HepG2 (cell line): ENCODE measurements at regions not wholly inside any gene's neighbourhood (a gene's known extent, or its start where the extent isn't known, plus 50 kb on each side); places are given as distances from the start of the nearest gene placed in this dataset.

Experiments used
- BRCA1 ChIP-seq: sonication (generic); formaldehyde crosslinking; IDR thresholded peaks from 2 replicates; pipeline ENCODE4 v1.4.0; 2020; ENCODE audit warnings: missing genetic modification reagents
- ZNF670 ChIP-seq: sonication (generic); formaldehyde crosslinking; IDR thresholded peaks from 2 replicates; pipeline ENCODE4 v1.8.0; 2022; ENCODE audit warnings: mild to moderate bottlenecking, missing genetic modification reagents, borderline replicate concordance

GRCh38 chrX:98065151-98065550 is 1181.4 kb downstream of the RPA4 start:
- no peak for TF ChIP-seq ZNF670
- TF ChIP-seq BRCA1 (CRISPR knock-in tag), result no peak
